ENCODE measurements at regions not wholly inside any gene's neighbourhood (a gene's known extent, or its start where the extent isn't known, plus 50 kb on each side); places are given as distances from the start of the nearest gene placed in this dataset.
"Not testable (repeated sequence)": the region's sequence is repeated elsewhere in the genome, so short reads cannot be mapped to it uniquely, and the experiment has no call there.

DNA sequence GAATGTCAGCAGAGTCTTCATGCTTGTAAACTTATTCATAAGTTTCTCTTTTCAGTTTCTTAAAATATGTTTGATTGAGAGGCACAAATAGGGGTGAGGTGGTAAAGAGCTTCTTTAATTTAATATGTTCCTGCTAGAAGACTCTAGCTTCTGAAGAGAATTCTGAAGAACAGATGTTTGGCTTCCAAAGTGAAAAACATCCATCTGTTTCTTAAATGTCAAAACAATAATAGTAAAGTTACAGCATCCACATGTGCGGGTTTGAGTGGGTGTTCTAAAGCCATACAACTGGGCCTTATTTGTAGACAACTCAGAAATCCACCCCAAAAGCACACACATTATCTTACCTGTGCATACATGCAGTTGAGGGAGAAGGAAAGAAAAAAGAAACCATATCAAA lies 144.0 kb upstream of the ADGRL4 start:
- peaks cover 2% of the 10 kb centered on the region for H3K9me3 Mint-ChIP-seq
- intact Hi-C loops (cut with micrococcal nuclease): no loop called here
- no peak for DNase-seq

GRCh38 chr1:79138227-79138626 lies 131.7 kb upstream of the ADGRL4 start:
- H3K9me3 Mint-ChIP-seq; H3K4me3 Mint-ChIP-seq; H3K27me3 Mint-ChIP-seq (ENCODE audit: low read depth); intact Hi-C loops (cut with micrococcal nuclease); H3K27ac Mint-ChIP-seq; H3K36me3 Mint-ChIP-seq (ENCODE audit: low read depth); H3K4me1 Mint-ChIP-seq (ENCODE audit: low read depth); CTCF ChIA-PET; DNase-seq: not testable (repeated sequence)

More for the DNA sequence above, 144.0 kb upstream of the ADGRL4 start:
- CTCF ChIA-PET: no interaction called here
- no peaks in the 10 kb centered on the region for H3K27me3 Mint-ChIP-seq (ENCODE audit: low read depth)
- no peaks in the 10 kb centered on the region for H3K36me3 Mint-ChIP-seq (ENCODE audit: low read depth)
- no peaks in the 10 kb centered on the region for H3K4me1 Mint-ChIP-seq (ENCODE audit: low read depth)
- no peak overlapping the region for H3K4me3 Mint-ChIP-seq
- H3K27ac Mint-ChIP-seq: no peak overlapping the region

DNA sequence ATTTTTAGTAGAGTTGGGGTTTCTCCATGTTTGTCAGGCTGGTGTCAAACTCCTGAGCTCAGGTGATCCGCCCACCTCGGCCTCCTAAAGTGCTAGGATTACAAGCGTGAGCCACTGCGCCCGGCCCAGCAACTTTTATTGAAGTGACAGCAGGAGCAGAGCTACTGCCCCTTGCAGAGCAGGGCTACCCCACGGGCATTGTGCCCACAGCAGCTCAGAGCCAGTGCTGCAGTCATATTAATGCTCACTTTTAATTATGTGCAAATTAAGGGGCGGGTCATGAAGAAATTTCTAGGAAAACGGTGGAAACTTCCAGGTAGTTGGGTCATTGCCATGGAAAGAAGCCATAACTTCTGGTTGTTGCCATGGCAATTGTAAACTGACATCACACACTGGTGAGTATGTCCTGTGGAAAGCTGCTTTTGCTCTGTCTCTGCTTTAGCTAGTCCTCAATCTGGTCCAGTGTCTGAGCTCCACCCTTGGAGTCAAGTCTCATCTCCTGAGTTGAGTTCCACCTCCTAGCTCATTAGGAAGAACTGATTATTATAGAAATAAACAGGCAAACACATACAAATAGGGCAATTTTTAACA lies 127.3 kb upstream of the ADGRL4 start:
- Mint-ChIP-seq H3K4me3 (no peak overlapping the region), H3K36me3 (ENCODE audit: low read depth) (no peaks in the 10 kb centered on the region), H3K9me3 (peaks cover 1% of the 10 kb centered on the region), H3K27ac (no peak overlapping the region), H3K4me1 (ENCODE audit: low read depth) (no peaks in the 10 kb centered on the region), H3K27me3 (ENCODE audit: low read depth) (no peaks in the 10 kb centered on the region)
- no peak for DNase-seq
- intact Hi-C loops (cut with micrococcal nuclease): no loop called here
- CTCF ChIA-PET: no interaction called here

GRCh38 chr1:79131626-79132025 lies 125.1 kb upstream of the ADGRL4 start:
- no peak overlapping the region for H3K4me3 Mint-ChIP-seq
- H3K4me1 Mint-ChIP-seq (ENCODE audit: low read depth): no peaks in the 10 kb centered on the region
- CTCF ChIA-PET: no interaction called here
- no peaks in the 10 kb centered on the region for H3K27me3 Mint-ChIP-seq (ENCODE audit: low read depth)
- H3K27ac Mint-ChIP-seq: no peak overlapping the region
- intact Hi-C loops (cut with micrococcal nuclease): no loop called here
- peaks cover 1% of the 10 kb centered on the region for H3K9me3 Mint-ChIP-seq
- DNase-seq: no peak
- no peaks in the 10 kb centered on the region for H3K36me3 Mint-ChIP-seq (ENCODE audit: low read depth)

- intact Hi-C loops (cut with micrococcal nuclease): no loop called here
- Mint-ChIP-seq H3K4me3 (no peak overlapping the region), H3K27ac (no peak overlapping the region), H3K36me3 (ENCODE audit: low read depth) (no peaks in the 10 kb centered on the region), H3K9me3 (peaks cover 1% of the 10 kb centered on the region), H3K4me1 (ENCODE audit: low read depth) (no peaks in the 10 kb centered on the region), H3K27me3 (ENCODE audit: low read depth) (no peaks in the 10 kb centered on the region)
- DNase-seq: no peak
- CTCF ChIA-PET: no interaction called here
Measured at GRCh38 chr1:79129914-79130313, 123.4 kb upstream of the ADGRL4 start.

GRCh38 chr1:79128722-79129121 lies 122.2 kb upstream of the ADGRL4 start:
- Mint-ChIP-seq H3K9me3 (peaks cover 1% of the 10 kb centered on the region), H3K4me1 (ENCODE audit: low read depth) (no peaks in the 10 kb centered on the region), H3K27me3 (ENCODE audit: low read depth) (no peaks in the 10 kb centered on the region), H3K27ac (no peak overlapping the region), H3K36me3 (ENCODE audit: low read depth) (no peaks in the 10 kb centered on the region), H3K4me3 (no peak overlapping the region)
- DNase-seq: no peak
- intact Hi-C loops (cut with micrococcal nuclease): no loop called here
- CTCF ChIA-PET: no interaction called here

DNA sequence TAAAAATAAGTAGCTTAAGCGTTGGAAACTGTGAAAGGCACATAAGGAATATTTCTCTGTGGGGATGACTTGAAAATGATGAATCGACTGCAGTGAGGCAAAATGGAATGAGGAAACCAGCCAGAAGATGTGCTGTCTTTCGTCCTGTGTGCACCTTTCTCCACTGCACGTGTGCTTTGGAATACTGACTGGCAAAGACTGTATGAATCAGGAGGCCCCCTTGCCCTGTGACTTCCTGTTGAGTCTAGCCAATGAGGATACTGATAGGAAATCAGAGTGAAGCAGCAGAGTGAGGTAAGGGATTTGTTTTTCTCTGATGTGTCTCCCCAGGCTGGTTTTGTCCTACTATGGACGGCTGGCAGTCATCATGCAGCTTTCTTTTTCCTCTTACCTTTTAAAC lies 118.2 kb upstream of the ADGRL4 start:
- H3K4me1 Mint-ChIP-seq (ENCODE audit: low read depth): no peaks in the 10 kb centered on the region
- DNase-seq: no peak
- CTCF ChIA-PET: no interaction called here
- no peaks in the 10 kb centered on the region for H3K36me3 Mint-ChIP-seq (ENCODE audit: low read depth)
- intact Hi-C loops (cut with micrococcal nuclease): no loop called here
- H3K27ac Mint-ChIP-seq: no peak overlapping the region
- H3K27me3 Mint-ChIP-seq (ENCODE audit: low read depth): no peaks in the 10 kb centered on the region
- no peak overlapping the region for H3K4me3 Mint-ChIP-seq
- H3K9me3 Mint-ChIP-seq: peaks cover 1% of the 10 kb centered on the region

DNA sequence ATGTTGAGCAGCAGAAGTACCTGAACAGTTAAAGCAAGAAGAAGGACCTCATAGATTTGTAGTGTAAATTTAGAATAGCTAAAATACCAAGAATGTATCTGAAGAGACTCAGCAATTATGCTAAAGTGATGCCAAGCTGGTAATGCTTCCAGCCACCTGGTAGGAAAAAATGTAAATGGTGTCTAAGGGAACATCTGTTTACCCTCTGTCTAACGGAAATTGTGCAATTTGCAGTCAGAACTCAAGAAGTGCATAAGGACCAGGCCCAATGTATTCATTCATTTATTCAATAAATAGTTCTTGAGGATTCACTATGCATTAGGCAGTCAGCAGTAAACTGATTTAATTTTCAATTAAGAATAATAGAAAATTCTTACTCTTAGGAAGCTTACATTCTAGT lies 116.0 kb upstream of the ADGRL4 start:
- intact Hi-C loops (cut with micrococcal nuclease): no loop called here
- CTCF ChIA-PET: interaction anchor here (0.6 kb wide), 1 partner anchor 189 kb away, joined by 3 read pairs; no protein-coding TSS in a partner anchor
- no peak overlapping the region for H3K4me3 Mint-ChIP-seq
- H3K27ac Mint-ChIP-seq: no peak overlapping the region
- H3K27me3 Mint-ChIP-seq (ENCODE audit: low read depth): no peaks in the 10 kb centered on the region
- H3K9me3 Mint-ChIP-seq: peaks cover 1% of the 10 kb centered on the region
- no peaks in the 10 kb centered on the region for H3K36me3 Mint-ChIP-seq (ENCODE audit: low read depth)
- no peaks in the 10 kb centered on the region for H3K4me1 Mint-ChIP-seq (ENCODE audit: low read depth)
- no peak for DNase-seq

DNA sequence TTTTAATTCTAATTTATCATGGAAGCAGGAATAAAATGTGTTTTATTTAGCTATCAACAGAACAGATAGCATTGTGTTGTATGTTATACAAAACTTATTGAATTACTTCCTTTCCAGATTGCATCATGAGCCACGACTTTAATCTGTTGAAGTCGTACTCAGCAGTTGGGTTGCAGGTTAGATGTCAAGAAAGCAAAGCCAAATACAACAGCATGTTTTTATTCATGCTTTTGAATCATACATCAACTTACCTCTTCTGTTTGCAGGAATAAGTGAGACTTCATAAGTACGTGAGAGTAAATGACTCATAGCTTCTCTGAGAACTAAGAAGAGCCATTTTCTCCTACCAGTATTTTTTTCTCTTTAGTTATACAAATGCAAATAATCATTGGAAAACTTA lies 110.8 kb upstream of the ADGRL4 start:
- no peaks in the 10 kb centered on the region for H3K36me3 Mint-ChIP-seq (ENCODE audit: low read depth)
- CTCF ChIA-PET: no interaction called here
- H3K27ac Mint-ChIP-seq: no peak overlapping the region
- H3K4me1 Mint-ChIP-seq (ENCODE audit: low read depth): no peaks in the 10 kb centered on the region
- no peak overlapping the region for H3K4me3 Mint-ChIP-seq
- H3K27me3 Mint-ChIP-seq (ENCODE audit: low read depth): no peaks in the 10 kb centered on the region
- H3K9me3 Mint-ChIP-seq: peaks cover 3% of the 10 kb centered on the region
- DNase-seq: no peak
- intact Hi-C loops (cut with micrococcal nuclease): no loop called here

- CTCF ChIA-PET: no interaction called here
- H3K4me3 Mint-ChIP-seq: no peak overlapping the region
- H3K27me3 Mint-ChIP-seq (ENCODE audit: low read depth): no peaks in the 10 kb centered on the region
- no peak overlapping the region for H3K27ac Mint-ChIP-seq
- no peaks in the 10 kb centered on the region for H3K36me3 Mint-ChIP-seq (ENCODE audit: low read depth)
- intact Hi-C loops (cut with micrococcal nuclease): no loop called here
- DNase-seq: no peak
- H3K9me3 Mint-ChIP-seq: peaks cover 2% of the 10 kb centered on the region
- no peaks in the 10 kb centered on the region for H3K4me1 Mint-ChIP-seq (ENCODE audit: low read depth)
Measured at GRCh38 chr1:79113836-79114235, 107.3 kb upstream of the ADGRL4 start.

GRCh38 chr1:79110749-79111148 lies 104.2 kb upstream of the ADGRL4 start:
- Mint-ChIP-seq H3K9me3 (no peaks in the 10 kb centered on the region), H3K27me3 (ENCODE audit: low read depth) (no peaks in the 10 kb centered on the region), H3K36me3 (ENCODE audit: low read depth) (no peaks in the 10 kb centered on the region), H3K4me1 (ENCODE audit: low read depth) (no peaks in the 10 kb centered on the region), H3K4me3 (no peak overlapping the region), H3K27ac (no peak overlapping the region)
- intact Hi-C loops (cut with micrococcal nuclease): no loop called here
- DNase-seq: no peak
- CTCF ChIA-PET: no interaction called here

DNA sequence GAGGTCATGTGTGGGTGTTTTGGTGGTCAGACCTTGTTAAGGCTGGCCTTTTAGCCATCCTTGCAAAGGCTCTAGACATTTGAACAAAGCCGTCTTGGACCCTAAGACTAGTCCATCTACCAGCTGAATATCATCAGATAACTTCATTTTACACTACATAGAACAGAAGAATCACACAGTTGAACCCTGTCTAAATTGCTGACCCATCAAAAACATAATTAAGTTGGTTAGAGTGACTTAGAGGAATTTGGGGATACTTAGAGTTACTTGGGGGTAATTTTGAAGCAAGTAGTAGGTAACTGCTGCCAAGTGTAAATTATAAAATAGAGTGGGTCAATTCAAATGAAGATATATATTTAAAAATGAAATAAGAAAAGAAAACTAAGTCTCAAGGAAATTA lies 102.9 kb upstream of the ADGRL4 start:
- Mint-ChIP-seq H3K27ac (no peak overlapping the region), H3K27me3 (ENCODE audit: low read depth) (no peaks in the 10 kb centered on the region), H3K4me1 (ENCODE audit: low read depth) (no peaks in the 10 kb centered on the region), H3K4me3 (no peak overlapping the region), H3K36me3 (ENCODE audit: low read depth) (no peaks in the 10 kb centered on the region), H3K9me3 (peaks cover 4% of the 10 kb centered on the region)
- no peak for DNase-seq
- CTCF ChIA-PET: no interaction called here
- intact Hi-C loops (cut with micrococcal nuclease): no loop called here

DNA sequence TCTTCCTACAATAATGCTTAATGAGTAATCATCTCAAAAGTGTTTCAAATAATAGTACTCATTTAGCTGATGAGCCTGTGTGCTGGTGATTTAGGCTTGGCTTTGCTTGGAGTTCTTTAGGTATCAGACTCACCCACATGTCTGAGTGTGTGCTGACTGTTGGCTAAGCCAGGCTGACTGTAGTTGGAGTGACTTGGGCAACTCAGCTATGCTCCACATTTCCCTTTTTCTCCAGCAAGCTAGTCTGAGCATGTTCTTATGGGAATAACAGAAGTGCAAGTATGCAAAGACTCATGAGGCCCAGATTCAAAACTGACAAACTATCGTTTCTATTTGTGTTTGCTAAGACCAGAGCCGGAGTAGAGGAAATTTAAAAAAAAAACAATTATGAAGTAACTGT lies 99.0 kb upstream of the ADGRL4 start:
- Mint-ChIP-seq H3K4me1 (ENCODE audit: low read depth) (no peaks in the 10 kb centered on the region), H3K27ac (no peak overlapping the region)

DNA sequence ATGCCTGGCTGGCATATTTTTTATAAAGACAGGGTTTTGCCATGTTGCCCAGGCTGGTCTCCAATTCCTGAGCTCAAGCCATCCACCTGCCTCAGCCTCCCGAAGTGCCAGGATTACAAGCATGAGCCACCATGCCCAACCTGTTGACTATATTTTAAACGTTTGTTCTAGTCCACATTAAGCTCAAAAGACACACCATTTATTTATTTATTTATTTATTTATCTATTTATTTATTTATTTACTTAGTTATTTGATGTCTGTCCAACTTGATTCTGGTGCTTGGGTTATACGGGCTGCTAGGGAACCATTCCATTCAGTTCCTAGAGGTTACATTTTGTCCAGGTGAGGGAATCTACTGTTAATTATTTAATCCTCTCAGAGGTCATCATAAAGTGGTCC lies 98.1 kb upstream of the ADGRL4 start:
- intact Hi-C loops (cut with micrococcal nuclease): no loop called here

More for the DNA sequence above, 99.0 kb upstream of the ADGRL4 start:
- CTCF ChIA-PET: no interaction called here
- no peak for DNase-seq
- H3K27me3 Mint-ChIP-seq (ENCODE audit: low read depth): no peaks in the 10 kb centered on the region
- H3K9me3 Mint-ChIP-seq: peaks cover 4% of the 10 kb centered on the region
- H3K36me3 Mint-ChIP-seq (ENCODE audit: low read depth): no peaks in the 10 kb centered on the region
- no peak overlapping the region for H3K4me3 Mint-ChIP-seq
- intact Hi-C loops (cut with micrococcal nuclease): no loop called here

More for the DNA sequence above, 98.1 kb upstream of the ADGRL4 start:
- Mint-ChIP-seq H3K27me3 (ENCODE audit: low read depth) (no peaks in the 10 kb centered on the region), H3K4me3 (no peak overlapping the region), H3K36me3 (ENCODE audit: low read depth) (no peaks in the 10 kb centered on the region), H3K4me1 (ENCODE audit: low read depth) (no peaks in the 10 kb centered on the region), H3K9me3 (peaks cover 4% of the 10 kb centered on the region), H3K27ac (no peak overlapping the region)
- CTCF ChIA-PET: no interaction called here
- no peak for DNase-seq
